AG08395 (cell line): ENCODE measurements at regions not wholly inside any gene's neighbourhood (a gene's known extent, or its start where the extent isn't known, plus 50 kb on each side); places are given as distances from the start of the nearest gene placed in this dataset.
"Not testable (repeated sequence)": the region's sequence is repeated elsewhere in the genome, so short reads cannot be mapped to it uniquely, and the experiment has no call there.

Experiments used
- DNase-seq: peaks from one replicate; pipeline ENCODE4 v3.0.0; 2012; ENCODE audit warnings: mixed read lengths, low spot score

GRCh38 chr6:22149096-22149495, 147.7 kb downstream of the PRL start:
- no peak for DNase-seq

- DNase-seq: peak; percentile 7
These were observed 147.1 kb downstream of the PRL start for GRCh38 chr6:22149501-22150367.

- no peak for DNase-seq
These were observed 146.3 kb downstream of the PRL start for GRCh38 chr6:22150368-22151035.

- no peak for DNase-seq
These were observed 144.9 kb downstream of the PRL start for GRCh38 chr6:22151892-22152291.

GRCh38 chr6:22152841-22153240, 144.0 kb downstream of the PRL start:
- DNase-seq: no peak

- DNase-seq: no peak
These were observed 143.3 kb downstream of the PRL start for GRCh38 chr6:22153384-22154158.

GRCh38 chr6:22155551-22155950, 141.3 kb downstream of the PRL start:
- DNase-seq: no peak

GRCh38 chr6:22157233-22157632, 139.6 kb downstream of the PRL start:
- DNase-seq: no peak

- no peak for DNase-seq
These were observed 132.6 kb downstream of the PRL start for GRCh38 chr6:22164236-22164635.

GRCh38 chr6:22171006-22171405, 125.8 kb downstream of the PRL start:
- not testable (repeated sequence) for DNase-seq

GRCh38 chr6:22171885-22172284, 125.0 kb downstream of the PRL start:
- not testable (repeated sequence) for DNase-seq

- DNase-seq: no peak
These were observed 123.5 kb downstream of the PRL start for GRCh38 chr6:22173311-22173710.

GRCh38 chr6:22180250-22180649, 116.6 kb downstream of the PRL start:
- DNase-seq: not testable (repeated sequence)

GRCh38 chr6:22184371-22184770, 112.5 kb downstream of the PRL start:
- no peak for DNase-seq

- no peak for DNase-seq
These were observed 106.9 kb downstream of the PRL start for GRCh38 chr6:22189946-22190345.

GRCh38 chr6:22194188-22194921, 102.5 kb downstream of the PRL start:
- no peak for DNase-seq

GRCh38 chr6:22199771-22200170, 97.1 kb downstream of the PRL start:
- DNase-seq: no peak

GRCh38 chr6:22204153-22204552, 92.7 kb downstream of the PRL start:
- no peak for DNase-seq

GRCh38 chr6:22205266-22205665, 91.6 kb downstream of the PRL start:
- DNase-seq: no peak

- DNase-seq: no peak
These were observed 90.7 kb downstream of the PRL start for GRCh38 chr6:22206106-22206505.

GRCh38 chr6:22208026-22208425, 88.8 kb downstream of the PRL start:
- DNase-seq: no peak

- no peak for DNase-seq
These were observed 82.5 kb downstream of the PRL start for GRCh38 chr6:22214314-22214713.
